H1 (cell line): ENCODE measurements at regions not wholly inside any gene's neighbourhood (a gene's known extent, or its start where the extent isn't known, plus 50 kb on each side); places are given as distances from the start of the nearest gene placed in this dataset.

Experiments used
- ATF2 ChIP-seq: IDR thresholded peaks from 2 replicates; pipeline ENCODE4 v1.6.1; 2012; ENCODE audit warnings: low read length, inconsistent platforms
- BCL11A ChIP-seq, 2 experiments: IDR thresholded peaks; one replicate each; pipeline ENCODE4 v1.6.1; 2011; ENCODE audit warnings: low read depth in 2 of 2, low read length in 2 of 2, mild to moderate bottlenecking in 2 of 2
- CBX8 ChIP-seq: fragments of 300-800, 300-1000 bp; sonication (generic); IDR thresholded peaks from 2 replicates; pipeline ENCODE4 v1.7.1; 2016; ENCODE audit warnings: low read depth, low read length, borderline replicate concordance
- POU5F1 ChIP-seq: IDR thresholded peaks from 2 replicates; pipeline ENCODE4 v1.6.1; 2011; ENCODE audit warnings: low read depth, mild to moderate bottlenecking, low read length, moderate library complexity
- RAD21 ChIP-seq, 2 experiments: IDR thresholded peaks in 1 of 2; conservative IDR thresholded peaks in 1 of 2; 2 replicates each; pipeline ENCODE4 v1.6.1; 2011; ENCODE audit warnings: low read depth in 2 of 2, low read length in 2 of 2, improper control_type of control experiment in 1 of 2, inconsistent platforms in 1 of 2, mild to moderate bottlenecking in 1 of 2, moderate library complexity in 1 of 2
- RFX5 ChIP-seq: IDR thresholded peaks from 2 replicates; pipeline ENCODE4 v1.6.1; 2011; ENCODE audit warnings: low read depth, low read length, improper control_type of control experiment, borderline replicate concordance
- RXRA ChIP-seq: IDR thresholded peaks from 2 replicates; pipeline ENCODE4 v1.6.1; 2011; ENCODE audit warnings: low read depth, mild to moderate bottlenecking, low read length, moderate library complexity; ENCODE audit not compliant: insufficient read depth
- TAF7 ChIP-seq: optimal IDR thresholded peaks from 2 replicates; pipeline ENCODE3; 2011; ENCODE audit warnings: low read depth, mild to moderate bottlenecking, inconsistent platforms, low read length, moderate library complexity, borderline replicate concordance
- YY1 ChIP-seq: IDR thresholded peaks from 2 replicates; pipeline ENCODE4 v1.6.1; 2011; ENCODE audit warnings: low read depth, mild to moderate bottlenecking, low read length

- TF ChIP-seq POU5F1 (no peak), ATF2 (no peak), RFX5 (no peak), CBX8 (no peak), RXRA (no peak), TAF7 (no peak), BCL11A (IDR thresholded peaks at IDR 0.05; ENCODE audit: low read depth in 2 of 2, low read length in 2 of 2) (no peak), YY1 (no peak), RAD21 (IDR thresholded peaks at IDR 0.05 in 1 of 2, conservative IDR thresholded peaks at IDR 0.05 in 1 of 2; ENCODE audit: low read depth in 2 of 2, low read length in 2 of 2) (no peak)
Measured at GRCh38 chr3:195009616-195010015, 261.3 kb downstream of the XXYLT1 start (continued).
